Uterus (tissue), 3 donors: ENCODE measurements at regions not wholly inside any gene's neighbourhood (a gene's known extent, or its start where the extent isn't known, plus 50 kb on each side); places are given as distances from the start of the nearest gene placed in this dataset.

Experiments used
- DNase-seq, 2 donors: peaks; one replicate each; pipeline ENCODE4 v3.0.0-alpha.2; 2019 to 2020
- H3K27ac ChIP-seq, 2 donors: fragments of 200-600 bp; sonication (generic); 1 replicate in 1 of 2; 2 replicates in 1 of 2; pipeline ENCODE4 v1.5.1; 2016 to 2018
- H3K27me3 ChIP-seq, 2 donors: fragments of 200-600 bp; sonication (generic); one replicate each; pipeline ENCODE4 v1.5.1; 2018 to 2019; ENCODE audit warnings: control low read depth in 1 of 2
- H3K36me3 ChIP-seq, 2 donors: fragments of 200-600 bp; sonication (generic); one replicate each; pipeline ENCODE4 v1.5.1; 2019; ENCODE audit warnings: control low read depth in 1 of 2
- H3K4me1 ChIP-seq, 2 donors: fragments of 200-600 bp; sonication (generic); one replicate each; pipeline ENCODE4 v1.5.1; 2018 to 2019; ENCODE audit warnings: control low read depth in 1 of 2
- H3K4me3 ChIP-seq, 2 donors: fragments of 200-600 bp; sonication (generic); 1 replicate in 1 of 2; 2 replicates in 1 of 2; pipeline ENCODE4 v1.5.1; 2018 to 2019; ENCODE audit warnings: mild to moderate bottlenecking in 1 of 2
- H3K9me3 ChIP-seq, 2 donors: fragments of 200-600 bp; sonication (generic); one replicate each; pipeline ENCODE4 v1.5.1; 2019; ENCODE audit warnings: control low read depth in 1 of 2
- POLR2A ChIP-seq, 2 donors: fragments of 450-650 bp; IDR thresholded peaks; one replicate each; pipeline ENCODE4 v1.6.1; 2016; ENCODE audit warnings: antibody characterized with exemption in 2 of 2, mild to moderate bottlenecking in 1 of 2, moderate library complexity in 1 of 2
- intact Hi-C: fragments of 100-400 bp; cut with DNase I; formaldehyde crosslinking; loops from one replicate; pipeline ENCODE4 v1.15.1; 2023; ENCODE audit warnings: low total_unique reads
- TF ChIP-seq, protein P1 (sequence below), 4 experiments: fragments of 200-600 bp in 2 of 4; fragments of 450-650 bp in 2 of 4; sonication (generic) in 2 of 4; IDR thresholded peaks; one replicate each; pipeline ENCODE4 v1.5.1; 2016 to 2019; ENCODE audit warnings: antibody characterized with exemption in 4 of 4, mild to moderate bottlenecking in 2 of 4, moderate library complexity in 1 of 4
- donor health status: DM: yes; HTN: yes; CAD: no.

DNA sequence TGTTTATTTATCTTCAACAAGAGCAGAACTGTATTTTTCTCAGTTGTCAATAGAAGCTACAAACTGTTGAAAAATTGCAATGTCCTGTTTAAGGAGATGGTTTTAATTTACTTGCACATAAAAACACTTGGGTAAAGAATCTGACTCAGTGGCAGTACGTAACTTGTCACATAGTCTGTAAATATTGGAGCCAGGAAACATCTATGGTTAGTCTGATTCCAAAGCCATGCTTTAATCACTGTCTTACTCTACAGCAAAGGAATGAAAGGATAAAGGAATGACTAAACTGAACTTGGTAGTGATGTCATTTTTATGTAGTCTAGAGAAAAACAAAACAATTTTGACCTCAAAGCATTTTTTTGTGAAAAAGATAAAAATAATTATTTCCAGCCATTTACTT is 537.2 kb downstream of the STIM2 start:
- Histone ChIP-seq H3K36me3 (no peaks in the 10 kb centered on the region), H3K27me3 (no peaks in the 10 kb centered on the region), H3K4me3 (no peak overlapping the region), H3K9me3 (no peaks in the 10 kb centered on the region), H3K4me1 (no peaks in the 10 kb centered on the region), H3K27ac (no peak overlapping the region)
- intact Hi-C loops = no loop called here
- no peak for DNase-seq
- TF ChIP-seq, protein P1, sequence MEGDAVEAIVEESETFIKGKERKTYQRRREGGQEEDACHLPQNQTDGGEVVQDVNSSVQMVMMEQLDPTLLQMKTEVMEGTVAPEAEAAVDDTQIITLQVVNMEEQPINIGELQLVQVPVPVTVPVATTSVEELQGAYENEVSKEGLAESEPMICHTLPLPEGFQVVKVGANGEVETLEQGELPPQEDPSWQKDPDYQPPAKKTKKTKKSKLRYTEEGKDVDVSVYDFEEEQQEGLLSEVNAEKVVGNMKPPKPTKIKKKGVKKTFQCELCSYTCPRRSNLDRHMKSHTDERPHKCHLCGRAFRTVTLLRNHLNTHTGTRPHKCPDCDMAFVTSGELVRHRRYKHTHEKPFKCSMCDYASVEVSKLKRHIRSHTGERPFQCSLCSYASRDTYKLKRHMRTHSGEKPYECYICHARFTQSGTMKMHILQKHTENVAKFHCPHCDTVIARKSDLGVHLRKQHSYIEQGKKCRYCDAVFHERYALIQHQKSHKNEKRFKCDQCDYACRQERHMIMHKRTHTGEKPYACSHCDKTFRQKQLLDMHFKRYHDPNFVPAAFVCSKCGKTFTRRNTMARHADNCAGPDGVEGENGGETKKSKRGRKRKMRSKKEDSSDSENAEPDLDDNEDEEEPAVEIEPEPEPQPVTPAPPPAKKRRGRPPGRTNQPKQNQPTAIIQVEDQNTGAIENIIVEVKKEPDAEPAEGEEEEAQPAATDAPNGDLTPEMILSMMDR (IDR thresholded peaks at IDR 0.05) = no peak
- TF ChIP-seq POLR2A (IDR thresholded peaks at IDR 0.05) = no peak

DNA sequence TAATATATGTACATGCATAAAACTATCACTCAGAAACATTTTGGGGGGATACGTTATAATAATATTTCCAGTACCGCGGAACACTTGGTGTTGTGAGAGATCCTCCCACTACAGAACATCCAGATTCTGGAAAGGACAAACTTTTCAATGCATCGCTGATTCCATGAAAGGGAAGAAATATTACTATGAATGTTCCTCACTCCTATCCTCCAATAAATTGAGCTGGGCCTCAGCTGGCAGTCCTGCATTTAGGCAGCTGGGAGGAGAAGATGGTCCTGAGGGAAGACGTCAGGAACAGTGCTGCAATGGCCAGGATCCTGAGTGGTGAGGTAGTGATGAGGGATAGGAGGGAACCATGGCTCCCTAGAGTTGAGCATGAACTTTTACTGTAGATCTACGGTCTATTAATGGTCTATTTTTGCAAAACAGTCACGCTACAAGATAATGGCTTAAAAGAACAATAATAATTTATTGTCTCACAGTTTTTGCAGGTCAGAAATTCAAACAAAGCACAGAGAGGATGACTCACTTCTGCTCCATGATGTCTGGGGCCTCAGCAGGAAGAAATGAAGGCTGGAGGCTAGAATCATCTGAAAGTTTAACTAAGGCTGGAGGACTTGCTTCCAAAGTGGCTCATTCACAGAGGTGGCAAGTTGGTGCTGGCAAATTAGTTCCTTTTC is 538.1 kb downstream of the STIM2 start:
- TF ChIP-seq, protein P1 (IDR thresholded peaks at IDR 0.05) = no peak
- TF ChIP-seq POLR2A (IDR thresholded peaks at IDR 0.05) = no peak
- intact Hi-C loops = no loop called here
- no peak overlapping the region for H3K4me3 ChIP-seq
- no peak overlapping the region for H3K27ac ChIP-seq
- no peaks in the 10 kb centered on the region for H3K27me3 ChIP-seq
- no peak for DNase-seq
- no peaks in the 10 kb centered on the region for H3K4me1 ChIP-seq
- no peaks in the 10 kb centered on the region for H3K9me3 ChIP-seq
- H3K36me3 ChIP-seq = no peaks in the 10 kb centered on the region

DNA sequence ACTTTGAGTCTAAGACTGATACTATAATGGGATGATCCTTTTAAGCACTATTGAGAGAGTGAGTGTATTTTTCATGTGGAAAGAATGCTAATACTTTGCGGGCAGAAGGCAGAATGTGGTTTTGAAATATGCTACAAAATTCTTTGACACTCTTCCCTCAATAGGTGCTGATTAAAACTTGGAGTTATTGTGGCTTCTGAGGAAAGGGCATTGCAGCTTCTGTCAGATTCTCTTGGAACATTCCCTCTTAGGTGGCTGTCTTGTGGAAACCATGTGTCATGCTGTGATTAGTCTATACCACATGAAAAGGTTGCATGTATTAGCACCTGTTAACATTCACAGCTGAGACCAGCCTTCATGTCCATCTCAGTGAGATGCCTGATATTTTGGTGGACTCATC is 547.0 kb downstream of the STIM2 start:
- no peaks in the 10 kb centered on the region for H3K36me3 ChIP-seq
- H3K27ac ChIP-seq = no peak overlapping the region
- no peaks in the 10 kb centered on the region for H3K27me3 ChIP-seq
- H3K4me1 ChIP-seq = no peaks in the 10 kb centered on the region
- TF ChIP-seq, protein P1 (IDR thresholded peaks at IDR 0.05) = no peak
- no peak for DNase-seq
- no peaks in the 10 kb centered on the region for H3K9me3 ChIP-seq
- intact Hi-C loops = no loop called here
- H3K4me3 ChIP-seq = no peak overlapping the region

DNA sequence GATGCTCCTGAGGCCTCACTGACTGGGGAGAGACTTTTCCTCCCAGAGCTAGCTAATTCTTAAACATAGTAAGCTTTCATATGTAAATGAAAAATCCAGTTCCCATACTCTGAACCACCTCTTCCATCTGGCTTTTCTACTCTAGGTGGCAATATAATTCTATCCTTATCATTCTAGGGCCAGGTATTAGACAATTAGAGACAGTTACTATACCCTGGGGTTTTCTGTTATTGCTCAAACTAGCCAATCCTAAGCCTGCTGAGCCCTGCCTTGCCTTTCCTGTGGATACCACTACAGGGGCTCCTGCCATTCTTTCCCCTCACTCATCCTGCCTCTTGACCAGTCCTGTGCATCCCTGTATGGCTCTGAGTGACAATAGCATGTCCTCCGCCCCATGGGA is 552.0 kb downstream of the STIM2 start:
- Histone ChIP-seq H3K27ac (no peak overlapping the region), H3K4me3 (no peak overlapping the region), H3K36me3 (no peaks in the 10 kb centered on the region), H3K4me1 (no peaks in the 10 kb centered on the region), H3K27me3 (no peaks in the 10 kb centered on the region), H3K9me3 (no peaks in the 10 kb centered on the region)
- no peak for TF ChIP-seq POLR2A (IDR thresholded peaks at IDR 0.05)
- TF ChIP-seq, protein P1 (IDR thresholded peaks at IDR 0.05) = no peak
- intact Hi-C loops = no loop called here
- no peak for DNase-seq

DNA sequence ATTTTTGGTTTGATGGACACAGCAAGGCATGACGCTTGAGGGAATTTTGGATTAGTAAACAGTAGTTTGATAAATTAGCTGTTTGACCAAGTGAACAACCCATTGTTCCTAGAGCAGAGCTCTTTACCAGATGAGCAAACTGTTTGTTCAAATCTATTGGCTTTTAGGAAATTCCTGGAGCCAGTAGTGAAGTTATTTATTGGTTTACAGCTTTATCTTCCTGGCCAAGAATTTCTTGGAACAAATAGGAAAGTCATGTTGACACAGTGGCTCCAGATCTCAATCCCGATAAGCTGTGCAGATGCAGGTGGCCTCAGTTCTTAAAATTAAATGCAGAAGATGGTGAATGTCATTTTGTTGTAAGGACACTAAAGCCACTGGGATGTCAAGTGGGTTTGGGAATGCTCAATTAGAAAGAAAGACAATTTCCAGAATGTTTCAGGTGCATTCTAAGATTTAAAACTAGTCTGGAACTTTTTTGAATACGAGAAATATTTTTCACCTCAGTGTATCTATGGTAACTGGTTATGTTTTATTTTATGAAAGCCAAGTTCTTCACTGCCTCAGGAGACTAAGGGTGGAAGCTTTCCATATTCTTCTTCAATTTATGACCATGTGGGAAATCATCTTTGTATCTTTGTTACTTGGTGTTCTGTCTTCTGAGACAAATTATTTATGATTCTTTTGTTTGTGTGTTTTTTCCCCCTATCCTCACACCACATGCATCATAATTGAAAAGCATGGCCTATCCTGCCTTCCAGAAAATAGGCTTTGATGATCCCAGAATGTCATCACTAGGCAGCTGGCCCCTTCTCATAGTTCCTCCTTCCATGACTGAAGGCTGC is 554.5 kb downstream of the STIM2 start:
- DNase-seq = no peak
- no peaks in the 10 kb centered on the region for H3K27me3 ChIP-seq
- TF ChIP-seq, protein P1 (IDR thresholded peaks at IDR 0.05) = no peak
- no peak for TF ChIP-seq POLR2A (IDR thresholded peaks at IDR 0.05)
- H3K9me3 ChIP-seq = no peaks in the 10 kb centered on the region
- H3K4me1 ChIP-seq = no peaks in the 10 kb centered on the region
- H3K4me3 ChIP-seq = no peak overlapping the region
- intact Hi-C loops = no loop called here
- H3K27ac ChIP-seq = peak overlapping the region in 1 of 2 donors; percentile 3
- no peaks in the 10 kb centered on the region for H3K36me3 ChIP-seq
